Keratinocyte (primary cell): ENCODE measurements at regions not wholly inside any gene's neighbourhood (a gene's known extent, or its start where the extent isn't known, plus 50 kb on each side); places are given as distances from the start of the nearest gene placed in this dataset.

Source experiments
- DNase-seq: peaks from one replicate; pipeline ENCODE4 v3.0.0-alpha.2; 2011; ENCODE audit warnings: low read depth, missing footprints, low spot score
- FAIRE-seq: peaks from 2 replicates; lab custom pipeline; 2011; peaks lifted over from hg19 to GRCh38; lab: Jason Lieb, UNC
- H2AFZ ChIP-seq: 2 replicates; pipeline ENCODE4 v1.6.0; 2012; ENCODE audit warnings: low read length, control low read depth, inconsistent platforms; ENCODE audit not compliant: control insufficient read depth
- H3K27ac ChIP-seq: 2 replicates; pipeline ENCODE4 v1.5.1; 2011; ENCODE audit warnings: low read length; ENCODE audit not compliant: control insufficient read depth, insufficient read depth
- H3K27me3 ChIP-seq: 3 replicates; pipeline ENCODE4 v1.6.0; 2011; ENCODE audit warnings: low read length; ENCODE audit not compliant: control insufficient read depth, insufficient read depth; ENCODE audit errors: extremely low read depth
- H3K36me3 ChIP-seq, 2 experiments: 2 replicates in 1 of 2; 3 replicates in 1 of 2; pipeline ENCODE4 v1.5.1; 2011; ENCODE audit warnings: low read length in 2 of 2, mild to moderate bottlenecking in 1 of 2; ENCODE audit not compliant: control insufficient read depth in 2 of 2, insufficient read depth in 2 of 2; ENCODE audit errors: extremely low read depth in 1 of 2
- H3K4me1 ChIP-seq: 3 replicates; pipeline ENCODE4 v1.5.1; 2011; ENCODE audit warnings: low read length; ENCODE audit not compliant: control insufficient read depth, insufficient read depth; ENCODE audit errors: extremely low read depth
- H3K4me2 ChIP-seq: 3 replicates; pipeline ENCODE4 v1.6.0; 2011; ENCODE audit warnings: low read depth, low read length; ENCODE audit not compliant: control insufficient read depth, insufficient read depth; ENCODE audit errors: extremely low read depth
- H3K4me3 ChIP-seq, 3 experiments: fragments of 200-600 bp in 1 of 3; sonication (generic) in 1 of 3; 2 replicates in 2 of 3; 3 replicates in 1 of 3; pipeline ENCODE4 v1.5.1; 2011 to 2016; ENCODE audit warnings: low read length in 3 of 3, mild to moderate bottlenecking in 3 of 3, control low read depth in 2 of 3, inconsistent platforms in 1 of 3, low read depth in 1 of 3, mixed read lengths in 1 of 3, mixed run types in 1 of 3, moderate library complexity in 1 of 3; ENCODE audit not compliant: control insufficient read depth in 2 of 3, insufficient read depth in 2 of 3; ENCODE audit errors: extremely low read depth in 1 of 3
- H3K79me2 ChIP-seq: 2 replicates; pipeline ENCODE4 v1.6.0; 2012; ENCODE audit warnings: low read length; ENCODE audit not compliant: control insufficient read depth, insufficient read depth
- H3K9ac ChIP-seq: 3 replicates; pipeline ENCODE4 v1.6.0; 2011; ENCODE audit warnings: low read length; ENCODE audit not compliant: control insufficient read depth, insufficient read depth; ENCODE audit errors: extremely low read depth
- H3K9me1 ChIP-seq: 3 replicates; pipeline ENCODE4 v1.6.0; 2011; ENCODE audit warnings: low read length; ENCODE audit not compliant: control insufficient read depth, insufficient read depth; ENCODE audit errors: extremely low read depth
- H3K9me3 ChIP-seq: 2 replicates; pipeline ENCODE4 v1.5.1; 2012; ENCODE audit warnings: low read depth, low read length; ENCODE audit not compliant: control insufficient read depth
- H4K20me1 ChIP-seq: 3 replicates; pipeline ENCODE4 v1.6.0; 2011; ENCODE audit warnings: low read length; ENCODE audit not compliant: control insufficient read depth, insufficient read depth; ENCODE audit errors: extremely low read depth
- EZH2 ChIP-seq: IDR thresholded peaks from one replicate; pipeline ENCODE4 v1.6.1; 2012; ENCODE audit warnings: inconsistent platforms, mild to moderate bottlenecking, low read length, moderate library complexity
- dilution Hi-C: fragments of 300-500 bp; cut with MboI; formaldehyde crosslinking; loops from one replicate; pipeline ENCODE4 v1.7.0; 2020; ENCODE audit warnings: low sequenced_read_pairs; ENCODE audit not compliant: extremely low pct_ligation_motif_present
- TF ChIP-seq, protein P1 (sequence below), 3 experiments: IDR thresholded peaks in 1 of 3; conservative IDR thresholded peaks in 1 of 3; optimal IDR thresholded peaks in 1 of 3; 2 replicates in 2 of 3; 3 replicates in 1 of 3; pipeline versions ENCODE3 to v1.5.1; 2011; ENCODE audit warnings: low read length in 3 of 3, mild to moderate bottlenecking in 3 of 3, moderate library complexity in 2 of 3, control low read depth in 1 of 3, inconsistent platforms in 1 of 3; ENCODE audit not compliant: insufficient read depth in 2 of 3; ENCODE audit errors: extremely low read depth in 1 of 3

DNA sequence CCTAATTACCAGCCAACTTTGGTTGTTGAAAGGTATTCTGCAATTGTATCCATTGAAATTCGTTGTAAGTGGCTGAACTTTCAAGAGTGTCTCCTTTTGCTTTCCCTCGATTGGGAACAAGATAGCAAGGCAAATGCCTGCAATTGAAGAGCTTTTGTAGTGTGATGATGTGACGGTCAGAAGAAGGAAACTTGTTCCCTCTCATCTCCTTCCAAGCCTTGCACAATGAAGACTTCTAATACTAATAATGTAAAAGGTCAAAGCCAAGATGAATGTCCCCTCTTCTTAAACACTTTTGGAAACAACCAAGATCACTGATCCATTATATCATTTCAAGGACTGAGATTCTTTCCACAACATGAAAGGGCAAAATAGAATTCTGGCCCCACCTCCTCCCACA, 101.9 kb upstream of the LMCD1 start:
- FAIRE-seq (no peak), DNase-seq (no peak)
- dilution Hi-C loops: no loop called here
- Histone ChIP-seq H3K9me3 (no peaks in the 10 kb centered on the region), H3K9ac (no peak overlapping the region), H3K4me2 (no peak overlapping the region), H3K27me3 (no peaks in the 10 kb centered on the region), H3K9me1 (no peaks in the 10 kb centered on the region), H4K20me1 (no peaks in the 10 kb centered on the region), H3K27ac (no peak overlapping the region), H3K79me2 (no peaks in the 10 kb centered on the region), H3K4me1 (no peaks in the 10 kb centered on the region), H3K4me3 (no peak overlapping the region), H2AFZ (no peak overlapping the region), H3K36me3 (no peaks in the 10 kb centered on the region)
- TF ChIP-seq, protein P1, sequence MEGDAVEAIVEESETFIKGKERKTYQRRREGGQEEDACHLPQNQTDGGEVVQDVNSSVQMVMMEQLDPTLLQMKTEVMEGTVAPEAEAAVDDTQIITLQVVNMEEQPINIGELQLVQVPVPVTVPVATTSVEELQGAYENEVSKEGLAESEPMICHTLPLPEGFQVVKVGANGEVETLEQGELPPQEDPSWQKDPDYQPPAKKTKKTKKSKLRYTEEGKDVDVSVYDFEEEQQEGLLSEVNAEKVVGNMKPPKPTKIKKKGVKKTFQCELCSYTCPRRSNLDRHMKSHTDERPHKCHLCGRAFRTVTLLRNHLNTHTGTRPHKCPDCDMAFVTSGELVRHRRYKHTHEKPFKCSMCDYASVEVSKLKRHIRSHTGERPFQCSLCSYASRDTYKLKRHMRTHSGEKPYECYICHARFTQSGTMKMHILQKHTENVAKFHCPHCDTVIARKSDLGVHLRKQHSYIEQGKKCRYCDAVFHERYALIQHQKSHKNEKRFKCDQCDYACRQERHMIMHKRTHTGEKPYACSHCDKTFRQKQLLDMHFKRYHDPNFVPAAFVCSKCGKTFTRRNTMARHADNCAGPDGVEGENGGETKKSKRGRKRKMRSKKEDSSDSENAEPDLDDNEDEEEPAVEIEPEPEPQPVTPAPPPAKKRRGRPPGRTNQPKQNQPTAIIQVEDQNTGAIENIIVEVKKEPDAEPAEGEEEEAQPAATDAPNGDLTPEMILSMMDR (optimal IDR thresholded peaks at IDR 0.05 in 1 of 3, IDR thresholded peaks at IDR 0.05 in 1 of 3, conservative IDR thresholded peaks at IDR 0.05 in 1 of 3; ENCODE audit: extremely low read depth in 1 of 3, insufficient read depth in 2 of 3, low read length in 3 of 3): no peak
- no peak for TF ChIP-seq EZH2

DNA sequence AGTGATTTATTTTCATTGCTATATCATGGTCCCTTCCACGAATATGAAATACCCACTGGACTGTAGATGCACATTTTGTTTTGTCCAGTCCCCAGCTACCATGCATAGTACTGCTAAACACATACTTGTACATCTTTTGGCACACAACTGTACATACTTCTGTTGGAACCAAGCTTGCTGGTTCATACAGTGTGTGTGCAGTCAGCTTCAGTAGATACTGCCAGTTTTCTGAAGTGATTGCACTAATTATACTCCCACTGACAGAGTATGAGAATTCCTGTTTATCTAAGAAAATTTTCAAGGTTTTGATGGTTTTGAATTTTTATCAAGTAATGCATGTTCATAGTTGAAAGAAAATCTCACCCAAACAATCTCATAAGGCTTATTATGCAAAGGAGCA, 100.7 kb upstream of the LMCD1 start:
- FAIRE-seq: no peak

More for the DNA sequence above, 100.7 kb upstream of the LMCD1 start:
- no peaks in the 10 kb centered on the region for H3K27me3 ChIP-seq
- dilution Hi-C loops: no loop called here
- H3K4me3 ChIP-seq: no peak overlapping the region
- no peaks in the 10 kb centered on the region for H3K36me3 ChIP-seq
- no peaks in the 10 kb centered on the region for H3K9me1 ChIP-seq
- DNase-seq: no peak
- no peak overlapping the region for H3K9ac ChIP-seq
- TF ChIP-seq EZH2: no peak
- TF ChIP-seq, protein P1 (optimal IDR thresholded peaks at IDR 0.05 in 1 of 3, IDR thresholded peaks at IDR 0.05 in 1 of 3, conservative IDR thresholded peaks at IDR 0.05 in 1 of 3; ENCODE audit: extremely low read depth in 1 of 3, insufficient read depth in 2 of 3, low read length in 3 of 3): no peak
- no peaks in the 10 kb centered on the region for H3K9me3 ChIP-seq
- no peaks in the 10 kb centered on the region for H3K4me1 ChIP-seq
- H2AFZ ChIP-seq: no peak overlapping the region
- no peaks in the 10 kb centered on the region for H4K20me1 ChIP-seq
- H3K79me2 ChIP-seq: no peaks in the 10 kb centered on the region
- H3K4me2 ChIP-seq: no peak overlapping the region
- H3K27ac ChIP-seq: no peak overlapping the region
